Left colon (tissue), 2 donors: ENCODE measurements at regions not wholly inside any gene's neighbourhood (a gene's known extent, or its start where the extent isn't known, plus 50 kb on each side); places are given as distances from the start of the nearest gene placed in this dataset.
"Not testable (repeated sequence)": the region's sequence is repeated elsewhere in the genome, so short reads cannot be mapped to it uniquely, and the experiment has no call there.

Experiments
- ATAC-seq: fragments of 200-7000 bp; cut with Tn5 transposase; one replicate; pipeline ENCODE4 v1.9.1; 2020; ENCODE audit warnings: mild to moderate bottlenecking, moderate library complexity
- DNase-seq, 2 donors: peaks; one replicate each; pipeline ENCODE4 v3.0.0-alpha.2; 2020
- intact Hi-C, 2 donors: fragments of 100-400 bp; cut with DNase I in 1 of 2; cut with micrococcal nuclease in 1 of 2; formaldehyde crosslinking; loops; one replicate each; pipeline versions ENCODE4 v1.11.2 to v1.14.0; 2022; cut with DNase I, micrococcal nuclease
- donor health status: DM: no; HTN: no; CAD: no.
- donor health status: DM: yes; HTN: yes; CAD: no.

DNA sequence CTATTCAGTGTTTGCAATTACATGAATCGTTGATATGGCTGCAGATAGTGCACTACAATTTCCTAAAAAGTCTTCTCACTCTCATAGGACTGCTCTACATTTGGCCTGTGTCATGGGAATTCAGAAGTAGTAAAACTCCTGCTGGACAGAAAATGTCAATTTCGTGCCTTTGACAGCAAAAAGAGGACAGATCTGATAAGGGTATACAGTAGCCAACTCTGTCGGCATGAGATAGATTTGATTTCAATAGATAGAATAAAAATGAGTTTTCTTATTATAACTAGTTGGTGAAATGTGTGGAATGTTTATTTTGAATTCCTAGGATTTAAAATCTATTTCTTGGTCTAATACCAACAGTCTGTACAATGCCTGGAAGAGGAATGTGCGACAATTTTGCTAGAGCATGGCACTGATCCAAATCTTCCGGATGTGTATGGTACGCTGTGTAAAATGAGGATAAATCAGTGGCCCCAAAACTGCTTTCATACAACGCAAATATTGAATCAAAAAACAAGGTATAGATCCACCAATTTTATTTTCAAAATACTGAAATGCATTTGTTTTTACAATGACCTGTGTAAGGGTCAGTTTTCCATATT is 133.5 kb upstream of the CDK13 start:
- intact Hi-C loops = no loop called here
- no peak for ATAC-seq
- DNase-seq = no peak

GRCh38 chr7:39819514-39819913 is 130.5 kb upstream of the CDK13 start:
- ATAC-seq (no peak), DNase-seq (no peak)
- intact Hi-C loops = no loop called here

DNA sequence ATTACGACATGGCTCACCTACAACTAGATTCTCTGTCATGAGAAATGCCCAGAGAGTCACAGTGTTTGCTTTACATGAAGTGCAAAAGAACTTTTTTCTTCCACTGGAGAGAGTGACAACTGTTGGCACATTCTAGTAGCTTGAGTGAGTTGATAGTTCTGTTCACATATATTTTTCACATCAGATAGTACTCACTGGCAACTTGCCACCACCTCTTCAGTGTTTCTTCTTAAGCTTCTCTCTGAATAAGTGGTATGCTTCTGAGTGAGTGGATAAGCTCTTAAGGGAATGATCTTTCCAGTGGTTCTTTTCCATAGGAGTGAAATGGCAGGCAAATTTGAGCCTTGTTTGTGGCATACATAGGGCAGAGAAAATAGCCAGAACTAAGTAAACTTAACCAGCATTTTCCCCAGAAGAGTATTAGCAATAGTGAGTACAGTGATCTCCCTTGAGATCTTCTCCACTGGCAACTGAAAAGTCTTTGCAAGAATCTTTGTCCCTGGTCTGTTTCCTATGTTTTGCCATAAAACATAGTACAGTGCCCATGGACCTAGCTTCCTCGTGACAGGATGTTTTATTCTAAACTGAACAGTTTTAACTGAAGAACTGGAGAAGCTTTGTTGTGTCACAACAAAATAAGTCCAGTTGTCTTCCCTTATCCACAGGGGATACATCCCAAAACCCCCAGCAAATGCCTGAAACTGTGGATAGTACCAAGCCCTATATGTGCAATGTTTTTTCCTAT is 125.4 kb upstream of the CDK13 start:
- no peak for ATAC-seq
- intact Hi-C loops = no loop called here
- DNase-seq = no peak

DNA sequence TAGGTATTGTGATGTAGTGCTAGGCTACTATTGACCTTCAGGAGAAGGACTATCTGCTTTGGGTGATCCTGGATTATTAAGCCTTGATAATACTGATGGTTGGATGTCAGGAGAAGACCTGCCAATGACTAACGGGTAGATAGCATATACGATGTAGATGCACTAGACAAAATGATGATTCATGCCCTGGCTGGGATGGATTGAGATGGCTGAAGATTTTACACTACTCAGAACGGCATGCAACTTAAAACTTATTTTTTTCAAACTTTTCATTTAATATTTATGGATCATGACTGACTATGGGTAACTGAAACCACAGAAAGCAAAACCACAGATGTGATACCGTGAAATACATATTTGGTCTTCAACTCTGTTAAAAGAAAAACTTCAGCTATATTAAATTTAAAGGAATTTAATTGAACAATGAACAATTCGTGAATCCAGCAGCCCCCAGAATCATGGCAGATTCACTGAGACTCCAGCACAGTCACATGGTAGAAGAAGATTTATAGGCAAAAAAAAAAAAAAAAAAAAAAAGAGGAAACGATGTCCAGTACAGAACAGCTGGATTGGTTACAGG is 124.6 kb upstream of the CDK13 start:
- ATAC-seq (no peak), DNase-seq (no peak)
- intact Hi-C loops = no loop called here

DNA sequence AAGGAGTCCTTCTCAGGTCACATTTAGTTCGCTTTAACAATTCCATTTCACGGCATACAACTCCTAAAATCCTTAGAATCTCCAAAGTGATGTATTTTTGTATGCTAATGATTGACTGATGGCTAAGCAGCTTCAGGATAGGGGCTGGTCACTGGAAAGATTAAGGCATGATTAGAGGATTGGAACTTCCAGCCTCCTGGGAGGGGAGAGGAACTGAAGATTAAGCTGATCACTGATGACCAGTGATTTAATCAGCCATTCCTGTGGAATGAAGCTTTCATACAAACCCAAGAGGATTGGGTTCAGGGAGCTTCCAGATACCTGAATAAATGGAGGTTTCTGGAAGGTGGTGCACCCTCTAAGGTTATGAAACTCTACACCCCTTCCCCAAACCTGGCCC is 123.9 kb upstream of the CDK13 start:
- DNase-seq = no peak
- intact Hi-C loops = no loop called here
- ATAC-seq = no peak

- ATAC-seq (no peak), DNase-seq (no peak)
- intact Hi-C loops = no loop called here
These were observed 122.5 kb upstream of the CDK13 start for GRCh38 chr7:39827571-39827970.

- intact Hi-C loops = no loop called here
- DNase-seq = no peak
- no peak for ATAC-seq
These were observed 121.0 kb upstream of the CDK13 start for GRCh38 chr7:39829028-39829427.

DNA sequence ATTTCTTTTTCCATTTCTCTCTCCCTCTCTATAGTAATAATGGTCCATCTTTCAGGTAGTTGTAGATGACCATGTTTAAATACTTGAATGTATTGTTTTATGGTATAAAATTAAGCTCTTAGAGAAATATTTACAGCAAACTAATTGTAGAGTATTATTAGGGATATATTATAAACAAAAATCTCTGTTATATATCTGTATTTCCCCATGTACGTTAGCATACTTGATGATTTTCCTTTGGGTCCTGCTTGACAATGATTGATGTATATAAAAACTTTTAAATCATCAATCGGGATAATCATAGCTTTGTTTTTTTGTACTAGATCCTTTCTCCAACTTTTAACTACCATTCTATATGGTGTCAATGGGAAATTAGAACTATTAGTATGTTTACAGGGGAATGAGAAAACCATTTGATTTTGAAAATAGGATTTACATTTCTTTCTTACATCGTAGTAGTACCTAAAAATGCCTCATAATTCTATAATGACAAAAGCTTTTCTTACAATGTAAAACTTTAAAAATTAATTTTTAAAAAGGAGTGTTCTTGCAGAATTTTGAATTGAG is 117.5 kb upstream of the CDK13 start:
- no peak for DNase-seq
- intact Hi-C loops = no loop called here
- ATAC-seq = no peak

- peak; percentile 25 to 53 for DNase-seq
- peak; percentile 97 for ATAC-seq
These were observed 116.8 kb upstream of the CDK13 start for GRCh38 chr7:39833180-39833799.

DNA sequence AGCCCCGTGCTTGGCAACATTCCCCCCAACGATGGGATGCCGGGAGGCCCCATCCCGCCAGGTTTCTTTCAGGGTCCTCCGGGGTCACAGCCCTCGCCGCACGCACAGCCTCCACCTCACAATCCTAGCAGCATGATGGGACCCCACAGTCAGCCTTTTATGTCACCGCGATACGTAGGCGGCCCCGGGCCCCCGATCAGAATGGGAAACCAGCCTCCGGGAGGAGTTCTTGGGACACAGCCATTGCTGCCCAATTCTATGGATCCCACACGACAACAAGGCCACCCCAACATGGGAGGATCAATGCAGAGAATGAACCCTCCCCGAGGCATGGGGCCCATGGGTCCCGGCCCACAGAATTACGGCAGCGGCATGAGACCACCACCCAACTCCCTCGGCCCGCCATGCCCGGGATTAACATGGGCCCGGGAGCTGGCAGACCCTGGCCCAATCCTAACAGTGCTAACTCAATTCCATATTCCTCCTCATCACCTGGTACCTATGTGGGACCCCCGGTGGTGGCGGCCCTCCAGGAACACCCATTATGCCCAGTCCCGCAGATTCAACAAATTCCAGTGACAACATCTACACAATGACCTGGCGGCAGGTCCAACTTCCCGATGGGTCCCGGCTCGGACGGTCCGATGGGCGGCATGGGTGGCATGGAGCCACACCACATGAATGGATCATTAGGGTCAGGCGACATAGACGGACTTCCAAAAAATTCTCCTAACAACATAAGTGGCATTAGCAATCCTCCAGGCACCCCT is 116.0 kb upstream of the CDK13 start:
- DNase-seq, ATAC-seq, intact Hi-C loops: not testable (repeated sequence)

More at GRCh38 chr7:39833180-39833799, 116.8 kb upstream of the CDK13 start:
- intact Hi-C loops = not testable (repeated sequence)

DNA sequence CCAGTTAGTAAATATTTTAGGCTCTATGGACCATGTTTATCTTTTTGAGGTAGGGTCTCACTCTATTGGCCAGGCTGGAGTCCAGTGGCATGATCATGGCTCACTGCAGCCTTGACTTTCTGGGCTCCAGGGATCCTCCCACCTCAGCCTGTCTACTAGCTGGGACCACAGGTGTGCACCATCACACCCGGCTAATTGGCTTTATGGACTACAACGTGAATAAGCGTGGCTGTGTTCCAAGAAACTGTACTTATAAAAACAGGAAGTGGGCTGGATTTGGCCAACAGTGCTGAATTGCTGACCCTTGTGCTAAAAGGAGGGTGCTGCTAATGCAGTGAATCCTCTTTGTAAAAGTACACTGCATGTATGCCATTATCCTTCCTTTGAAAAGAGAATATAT is 111.7 kb upstream of the CDK13 start:
- intact Hi-C loops = no loop called here
- DNase-seq (peak; percentile 26 to 34), ATAC-seq (peak; percentile 83)

GRCh38 chr7:39845006-39845405 is 105.0 kb upstream of the CDK13 start:
- ATAC-seq (no peak), DNase-seq (no peak)
- intact Hi-C loops = no loop called here

GRCh38 chr7:39847227-39847626 is 102.8 kb upstream of the CDK13 start:
- intact Hi-C loops = no loop called here
- no peak for ATAC-seq
- DNase-seq = no peak

GRCh38 chr7:39851466-39852045 is 98.5 kb upstream of the CDK13 start:
- intact Hi-C loops = no loop called here
- DNase-seq (no peak), ATAC-seq (no peak)

DNA sequence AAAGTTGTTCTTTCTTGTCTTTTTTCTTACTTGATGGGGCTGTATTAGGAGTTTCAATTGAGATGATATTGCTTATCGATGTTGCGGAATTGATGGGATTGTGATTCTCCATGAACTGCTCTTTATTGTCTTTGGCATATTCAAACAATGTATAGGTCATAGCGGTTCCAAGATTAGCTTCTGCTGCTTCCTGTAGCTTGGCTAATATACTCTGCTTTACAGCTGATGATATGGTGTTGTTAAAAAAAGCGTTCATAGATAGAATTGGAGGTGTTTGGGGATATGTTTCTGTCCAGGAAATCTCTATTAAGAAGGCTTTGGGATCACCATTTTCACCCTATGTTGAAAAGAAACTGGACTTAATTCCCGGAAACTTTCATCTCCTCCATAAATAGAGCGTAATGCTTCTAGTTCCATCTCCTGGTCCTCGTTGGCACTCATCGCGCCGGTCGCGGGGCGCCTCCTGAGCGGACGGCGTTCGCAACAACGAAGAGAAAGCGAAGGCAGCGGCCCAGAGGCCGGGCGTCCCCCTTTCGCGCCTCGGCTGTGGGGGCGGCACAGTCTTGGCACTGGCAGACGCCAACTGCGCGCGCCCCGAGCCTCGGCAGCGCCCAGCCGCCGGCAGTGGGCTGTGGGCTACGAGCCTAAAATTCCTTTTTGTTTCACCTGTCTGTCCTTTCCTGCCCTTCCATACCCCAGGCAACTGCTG is 95.3 kb upstream of the CDK13 start:
- intact Hi-C loops, DNase-seq: not testable (repeated sequence)
- ATAC-seq = peak; percentile 71

GRCh38 chr7:39855325-39855674 is 94.8 kb upstream of the CDK13 start:
- ATAC-seq (peak; percentile 15), DNase-seq (no peak)
- intact Hi-C loops = no loop called here

GRCh38 chr7:39863675-39864322 is 86.3 kb upstream of the CDK13 start:
- DNase-seq, ATAC-seq, intact Hi-C loops: not testable (repeated sequence)
